HEK293 (cell line): ENCODE measurements at regions not wholly inside any gene's neighbourhood (a gene's known extent, or its start where the extent isn't known, plus 50 kb on each side); places are given as distances from the start of the nearest gene placed in this dataset.

Experiments used
- CTCF ChIA-PET: fragments of 350-600 bp; formaldehyde crosslinking; extraction: SDS; loops from one replicate; lab custom pipeline; 2021; ENCODE audit warnings: antibody characterized with exemption; lab: Yijun Ruan, JAX
- POLR2A ChIA-PET: fragments of 300-600 bp; formaldehyde crosslinking; extraction: SDS; loops from one replicate; lab custom pipeline; 2020; ENCODE audit warnings: antibody characterized with exemption, inconsistent platforms; lab: Yijun Ruan, JAX
- H3K27ac ChIP-seq: fragments of 200-500 bp; sonication (Bioruptor generic); 2 replicates; pipeline ENCODE4 v1.5.1; 2014; ENCODE audit warnings: low read depth, low read length, control low read depth, inconsistent platforms; ENCODE audit errors: extremely low read depth
- H3K36me3 ChIP-seq, 2 experiments: fragments of 200-500 bp in 1 of 2; sonication (Bioruptor generic) in 1 of 2; 1 replicate in 1 of 2; 2 replicates in 1 of 2; pipeline ENCODE4 v1.5.1; 2014 to 2017; ENCODE audit warnings: inconsistent platforms in 2 of 2, low read length in 2 of 2; ENCODE audit not compliant: control insufficient read depth in 2 of 2, insufficient read depth in 1 of 2
- H3K4me1 ChIP-seq: fragments of 200-500 bp; sonication (Bioruptor generic); 2 replicates; pipeline ENCODE4 v1.5.1; 2014; ENCODE audit warnings: mild to moderate bottlenecking, low read length, inconsistent platforms; ENCODE audit not compliant: control insufficient read depth, insufficient read depth
- H3K4me3 ChIP-seq: 2 replicates; pipeline ENCODE4 v1.5.1; 2011; ENCODE audit warnings: low read depth, mild to moderate bottlenecking, control low read depth, low read length, moderate library complexity
- H3K9me3 ChIP-seq: fragments of 200-500 bp; sonication (Bioruptor generic); 2 replicates; pipeline ENCODE4 v1.5.1; 2014; ENCODE audit warnings: low read depth, low read length, inconsistent platforms; ENCODE audit not compliant: control insufficient read depth, insufficient read depth
- KLF17 ChIP-seq: fragments of 450-650 bp; formaldehyde crosslinking; IDR thresholded peaks from 2 replicates; pipeline ENCODE4 v1.5.1; 2016; ENCODE audit warnings: missing biosample characterization, missing genetic modification characterization
- PRDM2 ChIP-seq: fragments of 450-650 bp; formaldehyde crosslinking; IDR thresholded peaks from 2 replicates; pipeline ENCODE4 v1.5.1; 2016; ENCODE audit warnings: missing biosample characterization, missing genetic modification characterization, borderline replicate concordance
- PRDM4 ChIP-seq: fragments of 450-650 bp; formaldehyde crosslinking; IDR thresholded peaks from 2 replicates; pipeline ENCODE4 v1.5.1; 2017; ENCODE audit warnings: missing biosample characterization, missing genetic modification characterization
- REST ChIP-seq: fragments of 450-650 bp; formaldehyde crosslinking; IDR thresholded peaks from 2 replicates; pipeline ENCODE4 v1.5.1; 2016; ENCODE audit warnings: missing biosample characterization, missing genetic modification characterization
- YY1 ChIP-seq: fragments of 450-650 bp; formaldehyde crosslinking; IDR thresholded peaks from 2 replicates; pipeline ENCODE4 v1.5.1; 2018; ENCODE audit warnings: missing biosample characterization, missing genetic modification characterization
- YY2 ChIP-seq: fragments of 450-650 bp; formaldehyde crosslinking; IDR thresholded peaks from 2 replicates; pipeline ENCODE4 v1.5.1; 2016; ENCODE audit warnings: missing biosample characterization, missing genetic modification characterization
- ZNF138 ChIP-seq: fragments of 450-650 bp; formaldehyde crosslinking; IDR thresholded peaks from 2 replicates; pipeline ENCODE4 v1.5.1; 2016; ENCODE audit warnings: missing biosample characterization, missing genetic modification characterization, borderline replicate concordance
- ZNF146 ChIP-seq: fragments of 450-650 bp; formaldehyde crosslinking; IDR thresholded peaks from 2 replicates; pipeline ENCODE4 v1.5.1; 2016; ENCODE audit warnings: missing biosample characterization, missing genetic modification characterization
- ZNF175 ChIP-seq: fragments of 450-650 bp; formaldehyde crosslinking; IDR thresholded peaks from 2 replicates; pipeline ENCODE4 v1.5.1; 2016; ENCODE audit warnings: missing biosample characterization, missing genetic modification characterization
- ZNF280C ChIP-seq: fragments of 450-650 bp; formaldehyde crosslinking; IDR thresholded peaks from 2 replicates; pipeline ENCODE4 v1.5.1; 2016; ENCODE audit warnings: missing biosample characterization, missing genetic modification characterization
- ZNF37A ChIP-seq: fragments of 450-650 bp; IDR thresholded peaks from 2 replicates; pipeline ENCODE4 v1.5.1; 2018; ENCODE audit warnings: missing biosample characterization, missing genetic modification characterization
- ZNF398 ChIP-seq: fragments of 450-650 bp; formaldehyde crosslinking; IDR thresholded peaks from 2 replicates; pipeline ENCODE4 v1.5.1; 2017; ENCODE audit warnings: missing biosample characterization, missing genetic modification characterization
- ZNF596 ChIP-seq: fragments of 450-650 bp; IDR thresholded peaks from 2 replicates; pipeline ENCODE4 v1.5.0; 2018; ENCODE audit warnings: missing biosample characterization, mild to moderate bottlenecking, missing genetic modification characterization, moderate library complexity
- ZNF600 ChIP-seq: fragments of 450-650 bp; formaldehyde crosslinking; IDR thresholded peaks from 2 replicates; pipeline ENCODE4 v1.5.1; 2016; ENCODE audit warnings: missing biosample characterization, missing genetic modification characterization
- ZNF610 ChIP-seq: fragments of 450-650 bp; formaldehyde crosslinking; IDR thresholded peaks from 2 replicates; pipeline ENCODE4 v1.5.1; 2016; ENCODE audit warnings: missing biosample characterization, missing genetic modification characterization, borderline replicate concordance
- ZNF664 ChIP-seq: fragments of 450-650 bp; formaldehyde crosslinking; IDR thresholded peaks from 2 replicates; pipeline ENCODE4 v1.5.1; 2016; ENCODE audit warnings: missing biosample characterization, missing genetic modification characterization
- ZNF707 ChIP-seq: fragments of 450-650 bp; formaldehyde crosslinking; IDR thresholded peaks from 2 replicates; pipeline ENCODE4 v1.5.1; 2016; ENCODE audit warnings: missing biosample characterization, missing genetic modification characterization

- Histone ChIP-seq H3K9me3 (no peaks in the 10 kb centered on the region), H3K4me3 (no peak overlapping the region), H3K36me3 (no peaks in the 10 kb centered on the region), H3K4me1 (no peaks in the 10 kb centered on the region), H3K27ac (no peak overlapping the region)
- ChIA-PET CTCF (no interaction called here), POLR2A (no interaction called here)
- TF ChIP-seq ZNF175 (tag by site-specific recombination) (no peak), REST (tag by site-specific recombination) (no peak), PRDM4 (no peak), ZNF138 (tag by site-specific recombination) (no peak), ZNF610 (tag by site-specific recombination) (no peak), KLF17 (no peak), ZNF37A (tag by site-specific recombination) (no peak), ZNF664 (no peak), ZNF280C (tag by site-specific recombination) (no peak), ZNF600 (tag by site-specific recombination) (no peak), YY1 (tag by site-specific recombination) (no peak), ZNF707 (tag by site-specific recombination) (no peak), ZNF596 (tag by site-specific recombination) (no peak), ZNF146 (tag by site-specific recombination) (no peak)
These were observed 53.1 kb upstream of the ABCA12 start for GRCh38 chr2:215191477-215191876.

GRCh38 chr2:215190588-215190987, 52.2 kb upstream of the ABCA12 start:
- CTCF ChIA-PET: no interaction called here
- Histone ChIP-seq H3K4me3 (no peak overlapping the region), H3K4me1 (no peaks in the 10 kb centered on the region), H3K9me3 (no peaks in the 10 kb centered on the region), H3K27ac (no peak overlapping the region), H3K36me3 (no peaks in the 10 kb centered on the region)
- POLR2A ChIA-PET: no interaction called here
- TF ChIP-seq ZNF398 (tag by site-specific recombination) (no peak), YY2 (tag by site-specific recombination) (no peak), PRDM2 (no peak)
